ENCODE measurements at regions not wholly inside any gene's neighbourhood (a gene's known extent, or its start where the extent isn't known, plus 50 kb on each side); places are given as distances from the start of the nearest gene placed in this dataset.
"Not testable (repeated sequence)": the region's sequence is repeated elsewhere in the genome, so short reads cannot be mapped to it uniquely, and the experiment has no call there.

- no peak for DNase-seq
Observed at GRCh38 chr1:213418268-213419071, 367.4 kb downstream of the RPS6KC1 start.

- no peak for DNase-seq
Observed at GRCh38 chr1:213419401-213420030, 368.5 kb downstream of the RPS6KC1 start.

GRCh38 chr1:213421178-213421577 lies 370.1 kb downstream of the RPS6KC1 start:
- not testable (repeated sequence) for DNase-seq

GRCh38 chr1:213423041-213423440 lies 372.0 kb downstream of the RPS6KC1 start:
- no peak for DNase-seq

- DNase-seq: no peak
Observed at GRCh38 chr1:213423605-213424004, 372.6 kb downstream of the RPS6KC1 start.

GRCh38 chr1:213425376-213426030 lies 374.5 kb downstream of the RPS6KC1 start:
- DNase-seq: no peak

GRCh38 chr1:213429642-213430041 lies 378.6 kb downstream of the RPS6KC1 start:
- no peak for DNase-seq

GRCh38 chr1:213435715-213436114 lies 384.7 kb downstream of the RPS6KC1 start:
- DNase-seq: no peak

GRCh38 chr1:213438339-213438738 lies 387.3 kb downstream of the RPS6KC1 start:
- DNase-seq: no peak

- no peak for DNase-seq
Observed at GRCh38 chr1:213439703-213440102, 388.7 kb downstream of the RPS6KC1 start.

- DNase-seq: no peak
Observed at GRCh38 chr1:213440766-213441165, 389.7 kb downstream of the RPS6KC1 start.

GRCh38 chr1:213443415-213443814 lies 392.4 kb downstream of the RPS6KC1 start:
- DNase-seq: no peak

GRCh38 chr1:213444224-213444623 lies 393.2 kb downstream of the RPS6KC1 start:
- DNase-seq: no peak

- no peak for DNase-seq
Observed at GRCh38 chr1:213446496-213446895, 395.5 kb downstream of the RPS6KC1 start.

- DNase-seq: no peak
Observed at GRCh38 chr1:213448360-213448759, 397.3 kb downstream of the RPS6KC1 start.

GRCh38 chr1:213448776-213449175 lies 397.7 kb downstream of the RPS6KC1 start:
- DNase-seq: no peak

- no peak for DNase-seq
Observed at GRCh38 chr1:213452501-213452900, 401.5 kb downstream of the RPS6KC1 start.

- no peak for DNase-seq
Observed at GRCh38 chr1:213457186-213457585, 406.1 kb downstream of the RPS6KC1 start.

- no peak for DNase-seq
Observed at GRCh38 chr1:213457733-213458132, 406.7 kb downstream of the RPS6KC1 start.

- DNase-seq: not testable (repeated sequence)
Observed at GRCh38 chr1:213462374-213462773, 411.3 kb downstream of the RPS6KC1 start.

GRCh38 chr1:213464786-213465460 lies 413.9 kb downstream of the RPS6KC1 start:
- no peak for DNase-seq

- no peak for DNase-seq
Observed at GRCh38 chr1:213466541-213466940, 415.5 kb downstream of the RPS6KC1 start.

GRCh38 chr1:213474054-213474453 lies 423.0 kb downstream of the RPS6KC1 start:
- DNase-seq: no peak
